Coronary artery (tissue), 2 donors: ENCODE measurements at regions not wholly inside any gene's neighbourhood (a gene's known extent, or its start where the extent isn't known, plus 50 kb on each side); places are given as distances from the start of the nearest gene placed in this dataset.

Experiments used
- DNase-seq: peaks from one replicate; pipeline ENCODE4 v3.0.0-alpha.2; 2017; ENCODE audit warnings: low spot score
- H3K27ac ChIP-seq, 2 donors: fragments of 200-600 bp; sonication (generic); one replicate each; pipeline ENCODE4 v1.5.1; 2016 to 2019
- H3K4me3 ChIP-seq: fragments of 200-600 bp; sonication (generic); 2 replicates; pipeline ENCODE4 v1.5.1; 2016; ENCODE audit warnings: mild to moderate bottlenecking, moderate library complexity
- TF ChIP-seq, protein P1 (sequence below): fragments of 200-600 bp; sonication (generic); IDR thresholded peaks from one replicate; pipeline ENCODE4 v1.5.1; 2019; ENCODE audit warnings: antibody characterized with exemption

DNA sequence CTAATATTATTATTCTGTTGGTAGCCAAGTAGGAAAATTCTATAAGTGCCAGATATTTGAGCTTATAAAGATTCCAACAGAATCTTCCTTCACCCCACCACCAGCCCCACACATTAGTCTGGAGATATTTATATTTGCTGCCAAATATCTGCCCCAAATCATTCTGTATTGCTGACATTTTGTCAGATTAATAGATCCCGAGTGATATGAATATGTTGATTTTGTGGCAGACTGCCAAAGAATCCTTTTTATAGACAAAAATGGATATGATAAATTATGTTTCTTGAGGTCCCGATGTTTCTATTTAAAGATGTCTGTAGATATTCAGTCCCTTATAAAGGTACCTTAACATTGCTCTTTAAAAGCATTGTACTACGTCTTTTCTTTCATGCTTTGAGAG, 162.2 kb upstream of the KCNJ16 start:
- TF ChIP-seq, protein P1, sequence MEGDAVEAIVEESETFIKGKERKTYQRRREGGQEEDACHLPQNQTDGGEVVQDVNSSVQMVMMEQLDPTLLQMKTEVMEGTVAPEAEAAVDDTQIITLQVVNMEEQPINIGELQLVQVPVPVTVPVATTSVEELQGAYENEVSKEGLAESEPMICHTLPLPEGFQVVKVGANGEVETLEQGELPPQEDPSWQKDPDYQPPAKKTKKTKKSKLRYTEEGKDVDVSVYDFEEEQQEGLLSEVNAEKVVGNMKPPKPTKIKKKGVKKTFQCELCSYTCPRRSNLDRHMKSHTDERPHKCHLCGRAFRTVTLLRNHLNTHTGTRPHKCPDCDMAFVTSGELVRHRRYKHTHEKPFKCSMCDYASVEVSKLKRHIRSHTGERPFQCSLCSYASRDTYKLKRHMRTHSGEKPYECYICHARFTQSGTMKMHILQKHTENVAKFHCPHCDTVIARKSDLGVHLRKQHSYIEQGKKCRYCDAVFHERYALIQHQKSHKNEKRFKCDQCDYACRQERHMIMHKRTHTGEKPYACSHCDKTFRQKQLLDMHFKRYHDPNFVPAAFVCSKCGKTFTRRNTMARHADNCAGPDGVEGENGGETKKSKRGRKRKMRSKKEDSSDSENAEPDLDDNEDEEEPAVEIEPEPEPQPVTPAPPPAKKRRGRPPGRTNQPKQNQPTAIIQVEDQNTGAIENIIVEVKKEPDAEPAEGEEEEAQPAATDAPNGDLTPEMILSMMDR: no peak
- peak overlapping the region; percentile 33 to 58 for H3K27ac ChIP-seq
- DNase-seq: no peak
- peak overlapping the region; percentile 45 for H3K4me3 ChIP-seq

DNA sequence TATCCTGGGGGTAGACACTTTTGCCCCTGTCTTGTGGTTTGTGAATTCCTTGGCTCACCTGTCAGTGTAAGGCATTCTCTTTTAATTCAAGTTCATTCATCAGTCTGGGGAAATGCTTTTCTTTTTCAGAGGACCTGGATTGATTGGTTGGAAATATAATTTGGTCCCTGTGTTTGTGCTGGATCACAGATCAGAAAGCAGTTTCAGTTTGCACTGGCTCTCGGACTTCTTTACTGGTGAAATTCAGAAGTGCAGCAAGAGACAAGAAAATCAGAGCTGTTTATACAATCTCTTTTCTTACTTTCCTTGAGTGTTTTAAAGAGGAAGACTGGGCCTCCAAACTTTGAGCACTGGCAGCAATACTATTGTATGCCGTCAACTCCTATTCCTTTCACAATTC, 161.8 kb upstream of the KCNJ16 start:
- Histone ChIP-seq H3K4me3 (peak overlapping the region; percentile 45), H3K27ac (peak overlapping the region; percentile 33 to 58)
- TF ChIP-seq, protein P1: no peak
- DNase-seq: no peak

DNA sequence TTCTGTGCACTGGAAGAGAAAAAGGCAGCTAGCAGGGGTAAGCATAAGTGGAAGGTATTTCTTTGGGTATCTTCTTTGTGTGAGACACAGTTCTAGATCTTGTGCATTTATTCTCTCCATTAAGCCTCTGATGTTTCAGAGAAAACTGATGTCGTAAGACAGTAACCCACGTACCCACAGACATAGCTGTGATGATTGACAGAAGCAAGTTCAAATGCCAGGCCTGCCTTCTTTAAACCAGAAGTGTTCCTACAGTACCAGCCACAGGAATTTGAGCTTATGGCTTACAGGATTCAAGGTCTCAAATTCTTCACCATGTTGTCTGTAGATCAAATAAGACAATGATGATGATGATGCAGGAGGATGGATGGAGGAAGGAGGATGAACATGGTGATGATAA, 161.4 kb upstream of the KCNJ16 start:
- no peak for DNase-seq
- peak overlapping the region; percentile 33 to 58 for H3K27ac ChIP-seq
- TF ChIP-seq, protein P1: no peak
- H3K4me3 ChIP-seq: peak overlapping the region; percentile 45

DNA sequence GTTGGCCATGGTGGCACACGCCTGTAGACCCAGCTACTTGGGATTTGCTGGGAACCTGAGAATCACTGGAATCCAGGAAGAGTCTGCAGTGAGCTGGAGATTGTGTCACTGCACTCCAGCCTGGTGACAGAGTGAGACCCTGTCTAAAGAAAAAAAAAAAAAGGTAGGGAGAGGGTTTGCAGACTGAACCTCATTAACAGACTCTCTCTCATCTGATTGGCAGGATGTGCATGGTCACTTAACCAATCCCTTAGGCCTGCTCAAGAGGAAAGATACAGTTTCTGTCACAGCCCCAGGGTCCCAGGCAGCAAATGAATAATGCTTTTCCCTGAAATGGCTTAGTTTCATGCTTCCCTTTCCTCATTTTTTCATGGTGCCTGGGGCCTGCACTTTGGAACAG, 160.5 kb upstream of the KCNJ16 start:
- no peak overlapping the region for H3K27ac ChIP-seq
- no peak for DNase-seq
- no peak overlapping the region for H3K4me3 ChIP-seq
- TF ChIP-seq, protein P1: no peak

DNA sequence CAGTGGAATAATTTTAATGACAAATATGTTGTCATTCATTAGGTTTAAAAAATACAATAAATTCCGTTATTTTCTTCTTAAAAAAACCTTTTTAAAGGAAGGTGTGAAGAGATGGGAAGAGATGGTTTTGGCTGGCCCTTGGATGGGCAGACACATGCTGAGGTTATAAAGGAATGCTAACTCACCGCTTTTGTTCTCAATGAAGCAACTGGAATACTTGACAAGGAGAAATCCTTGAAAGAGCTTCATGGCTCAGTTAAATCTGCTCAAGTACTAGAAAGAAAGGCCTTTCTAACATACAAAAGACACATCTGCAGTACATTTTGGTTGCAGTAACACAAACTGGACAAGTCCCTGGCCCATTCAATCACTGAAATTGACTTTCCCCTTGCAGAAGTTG, 158.3 kb upstream of the KCNJ16 start:
- Histone ChIP-seq H3K4me3 (no peak overlapping the region), H3K27ac (no peak overlapping the region)
- TF ChIP-seq, protein P1: no peak
- no peak for DNase-seq

DNA sequence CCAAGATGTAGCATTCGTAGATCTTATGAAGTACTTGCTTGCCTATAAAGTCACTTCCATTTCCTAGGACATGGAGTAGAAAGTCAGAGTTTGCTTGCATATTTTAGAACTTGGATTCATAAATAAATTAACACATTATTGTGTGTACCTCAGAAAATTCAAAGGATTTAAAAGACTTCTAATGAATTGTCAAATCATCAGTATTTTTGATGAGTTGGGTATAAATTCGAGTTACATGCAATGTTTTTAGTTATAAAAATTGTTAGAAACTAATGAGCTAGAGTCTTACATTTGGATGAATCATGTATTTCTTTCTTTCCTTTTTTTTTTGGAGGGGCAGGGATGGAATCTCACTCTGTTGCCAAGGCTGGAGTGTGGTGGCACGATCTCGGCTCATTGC, 156.9 kb upstream of the KCNJ16 start:
- TF ChIP-seq, protein P1: no peak
- no peak overlapping the region for H3K27ac ChIP-seq
- no peak for DNase-seq
- no peak overlapping the region for H3K4me3 ChIP-seq

DNA sequence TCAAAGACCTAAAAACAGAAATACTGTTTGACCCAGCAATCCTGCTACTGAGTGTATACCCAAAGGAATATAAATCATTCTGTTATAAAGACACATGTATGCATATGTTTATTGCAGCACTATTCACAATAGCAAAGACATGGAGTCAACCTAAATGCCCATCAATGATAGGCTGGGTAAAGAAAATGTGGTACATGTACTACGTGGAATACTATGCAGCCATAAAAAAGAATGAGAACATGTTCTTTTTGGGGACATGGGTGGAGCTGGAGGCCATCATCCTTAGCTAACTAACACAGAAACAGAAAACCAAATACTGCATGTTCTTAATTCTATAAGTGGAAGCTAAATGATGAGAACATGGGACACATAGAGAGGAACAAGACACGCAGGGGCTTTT, 155.2 kb upstream of the KCNJ16 start:
- TF ChIP-seq, protein P1: no peak

More for the DNA sequence above, 155.2 kb upstream of the KCNJ16 start:
- Histone ChIP-seq H3K4me3 (no peak overlapping the region), H3K27ac (no peak overlapping the region)
- DNase-seq: no peak
